K562 (cell line): ENCODE measurements at regions not wholly inside any gene's neighbourhood (a gene's known extent, or its start where the extent isn't known, plus 50 kb on each side); places are given as distances from the start of the nearest gene placed in this dataset.

Experiments
- ATAC-seq: fragments of 200-7000 bp; cut with Tn5 transposase; 3 replicates; pipeline ENCODE4 v1.9.1; 2020; ENCODE audit warnings: moderate library complexity
- BruUV-seq: library from RNA; stranded (reverse); fragments of 400-500 nt; replicated peaks from 2 replicates; lab custom pipeline; 2021; lab: Mats Ljungman, UMichigan
- CTCF ChIA-PET: fragments of 300-600 bp; formaldehyde crosslinking; extraction: SDS; loops from one replicate; lab custom pipeline; 2021; ENCODE audit warnings: low intra/inter-chr PET ratio; lab: Yijun Ruan, JAX
- POLR2A ChIA-PET: fragments of 300-600, 350-650 bp; sonication (Branson Sonifier 250); formaldehyde crosslinking; extraction: SDS; loops from one replicate; lab custom pipeline; 2021; ENCODE audit warnings: antibody characterized with exemption, inconsistent platforms; lab: Yijun Ruan, JAX
- DNase-seq, 4 experiments: peaks; one replicate each; pipeline versions ENCODE4 v3.0.0 to v3.0.0-alpha.2; 2011 to 2018; ENCODE audit warnings: low spot score in 3 of 4, mixed read lengths in 3 of 4; ENCODE audit errors: extremely low read depth in 1 of 4
- FAIRE-seq: peaks from 2 replicates; lab custom pipeline; 2011; peaks lifted over from hg19 to GRCh38; lab: Jason Lieb, UNC
- H2AFZ ChIP-seq: 2 replicates; pipeline ENCODE4 v1.6.0; 2011; ENCODE audit warnings: low read depth, low read length, control low read depth, inconsistent platforms
- H3K27ac ChIP-seq: fragments of 200-600 bp; 3 replicates; pipeline ENCODE4 v1.8.0; 2011; ENCODE audit warnings: low read depth, mild to moderate bottlenecking, control low read depth, inconsistent platforms, low read length, moderate library complexity, mixed read lengths; ENCODE audit errors: extremely low read depth
- H3K27me3 ChIP-seq, 2 experiments: fragments of 300-600 bp in 1 of 2; 2 replicates in 1 of 2; 3 replicates in 1 of 2; pipeline versions ENCODE4 v1.6.0 to v1.8.0; 2011; ENCODE audit warnings: inconsistent platforms in 2 of 2, low read length in 2 of 2, mild to moderate bottlenecking in 1 of 2, mixed read lengths in 1 of 2, moderate library complexity in 1 of 2; ENCODE audit not compliant: control insufficient read depth in 2 of 2, insufficient read depth in 2 of 2
- H3K36me3 ChIP-seq: fragments of 300-600 bp; 3 replicates; pipeline ENCODE4 v1.8.0; 2011; ENCODE audit warnings: mild to moderate bottlenecking, low read length, inconsistent platforms; ENCODE audit not compliant: control insufficient read depth, insufficient read depth
- H3K4me1 ChIP-seq, 2 experiments: fragments of 200-600 bp in 1 of 2; replicated peaks in 1 of 2; 2 replicates in 1 of 2; 3 replicates in 1 of 2; pipeline versions ENCODE4 v1.5.1 to v1.8.0; 2011; ENCODE audit warnings: inconsistent platforms in 2 of 2, low read length in 2 of 2, mild to moderate bottlenecking in 1 of 2, mixed read lengths in 1 of 2, moderate library complexity in 1 of 2; ENCODE audit not compliant: control insufficient read depth in 2 of 2, insufficient read depth in 2 of 2
- H3K4me2 ChIP-seq: 2 replicates; pipeline ENCODE4 v1.6.1; 2011; ENCODE audit warnings: low read length, control low read depth, inconsistent platforms, mixed read lengths; ENCODE audit not compliant: insufficient read depth
- H3K4me3 ChIP-seq: fragments of 200-600 bp; sonication (generic), shearing (Covaris generic); 2 replicates; pipeline ENCODE4 v1.5.1; 2016; ENCODE audit warnings: control low read depth, inconsistent platforms
- H3K79me2 ChIP-seq: fragments of 200-600 bp; 3 replicates; pipeline ENCODE4 v1.8.0; 2011; ENCODE audit warnings: low read length, inconsistent platforms; ENCODE audit not compliant: control insufficient read depth, insufficient read depth
- H3K9ac ChIP-seq, 2 experiments: 2 replicates each; pipeline versions ENCODE4 v1.6.0 to v1.6.1; 2011; ENCODE audit warnings: low read depth in 2 of 2, low read length in 2 of 2, control low read depth in 1 of 2, inconsistent platforms in 1 of 2, mild to moderate bottlenecking in 1 of 2, mixed read lengths in 1 of 2; ENCODE audit not compliant: insufficient read depth in 1 of 2
- H3K9me1 ChIP-seq: one replicate; pipeline ENCODE4 v1.6.0; 2011; ENCODE audit warnings: inconsistent platforms, mild to moderate bottlenecking, low read length, moderate library complexity; ENCODE audit not compliant: control insufficient read depth, insufficient read depth
- H3K9me3 ChIP-seq: replicated peaks from 2 replicates; pipeline ENCODE4 v1.5.1; 2011; ENCODE audit warnings: low read depth, low read length, inconsistent platforms; ENCODE audit not compliant: control insufficient read depth, insufficient read depth
- H4K20me1 ChIP-seq: replicated peaks from 2 replicates; pipeline ENCODE4 v1.6.1; 2011; ENCODE audit warnings: low read length, inconsistent platforms, mixed read lengths; ENCODE audit not compliant: control insufficient read depth, insufficient read depth
- E2F3 ChIP-seq: fragments of 250-450 bp; sonication (Bioruptor Pico); IDR thresholded peaks from 2 replicates; pipeline ENCODE4 v1.4.0; 2020; ENCODE audit warnings: mild to moderate bottlenecking
- NFXL1 ChIP-seq: fragments of 450-650 bp; formaldehyde crosslinking; IDR thresholded peaks from 2 replicates; pipeline ENCODE4 v1.4.0; 2021; ENCODE audit warnings: mild to moderate bottlenecking
- SMARCA5 ChIP-seq: fragments of 450-650 bp; IDR thresholded peaks from 2 replicates; pipeline ENCODE4 v1.6.1; 2016
- USF1 ChIP-seq: sonication (generic); formaldehyde crosslinking; IDR thresholded peaks from 2 replicates; pipeline ENCODE4 v1.9.0; 2022; ENCODE audit warnings: mild to moderate bottlenecking, missing genetic modification reagents
- YBX1 ChIP-seq: fragments of 450-650 bp; IDR thresholded peaks from 2 replicates; pipeline ENCODE4 v1.7.1; 2016; ENCODE audit warnings: mild to moderate bottlenecking
- ZNF134 ChIP-seq: fragments of 250-450 bp; sonication (Bioruptor Pico); conservative IDR thresholded peaks from 2 replicates; pipeline ENCODE4 v1.4.0; 2020
- WGBS: fragments of 100-300 bp; shearing (Covaris generic); methylation state at CpG from one replicate; pipeline ENCODE4 v1.1.6; 2016; ENCODE audit warnings: low coverage, mixed read lengths; ENCODE audit not compliant: insufficient coverage; ENCODE audit errors: missing lambda C conversion rate; 5-methylcytosine and 5-hydroxymethylcytosine counted together
- in situ Hi-C: fragments of 300-500 bp; cut with MboI; formaldehyde crosslinking; loops from 4 replicates; pipeline ENCODE4 v1.15.0; 2018; ENCODE audit warnings: inconsistent platforms, mixed read lengths
- intact Hi-C: fragments of 100-400 bp; cut with micrococcal nuclease; formaldehyde crosslinking; loops from 2 replicates; pipeline ENCODE4 v1.14.2; 2022
- TF ChIP-seq, protein P1 (sequence below), 2 experiments: fragments of 450-650 bp; IDR thresholded peaks; 2 replicates each; pipeline ENCODE4 v1.6.1; 2018; ENCODE audit warnings: mild to moderate bottlenecking in 2 of 2, low read depth in 1 of 2; ENCODE audit not compliant: partially characterized antibody in 2 of 2
- TF ChIP-seq, protein P2 (sequence below): sonication (generic); formaldehyde crosslinking; IDR thresholded peaks from 2 replicates; pipeline ENCODE4 v1.8.0; 2022; ENCODE audit warnings: missing genetic modification reagents, mild to moderate bottlenecking, borderline replicate concordance
- TF ChIP-seq, protein P3 (sequence below): fragments of 450-650 bp; formaldehyde crosslinking; IDR thresholded peaks from 2 replicates; pipeline ENCODE4 v1.4.0; 2020; ENCODE audit warnings: mild to moderate bottlenecking, moderate library complexity

- TF ChIP-seq, protein P1, sequence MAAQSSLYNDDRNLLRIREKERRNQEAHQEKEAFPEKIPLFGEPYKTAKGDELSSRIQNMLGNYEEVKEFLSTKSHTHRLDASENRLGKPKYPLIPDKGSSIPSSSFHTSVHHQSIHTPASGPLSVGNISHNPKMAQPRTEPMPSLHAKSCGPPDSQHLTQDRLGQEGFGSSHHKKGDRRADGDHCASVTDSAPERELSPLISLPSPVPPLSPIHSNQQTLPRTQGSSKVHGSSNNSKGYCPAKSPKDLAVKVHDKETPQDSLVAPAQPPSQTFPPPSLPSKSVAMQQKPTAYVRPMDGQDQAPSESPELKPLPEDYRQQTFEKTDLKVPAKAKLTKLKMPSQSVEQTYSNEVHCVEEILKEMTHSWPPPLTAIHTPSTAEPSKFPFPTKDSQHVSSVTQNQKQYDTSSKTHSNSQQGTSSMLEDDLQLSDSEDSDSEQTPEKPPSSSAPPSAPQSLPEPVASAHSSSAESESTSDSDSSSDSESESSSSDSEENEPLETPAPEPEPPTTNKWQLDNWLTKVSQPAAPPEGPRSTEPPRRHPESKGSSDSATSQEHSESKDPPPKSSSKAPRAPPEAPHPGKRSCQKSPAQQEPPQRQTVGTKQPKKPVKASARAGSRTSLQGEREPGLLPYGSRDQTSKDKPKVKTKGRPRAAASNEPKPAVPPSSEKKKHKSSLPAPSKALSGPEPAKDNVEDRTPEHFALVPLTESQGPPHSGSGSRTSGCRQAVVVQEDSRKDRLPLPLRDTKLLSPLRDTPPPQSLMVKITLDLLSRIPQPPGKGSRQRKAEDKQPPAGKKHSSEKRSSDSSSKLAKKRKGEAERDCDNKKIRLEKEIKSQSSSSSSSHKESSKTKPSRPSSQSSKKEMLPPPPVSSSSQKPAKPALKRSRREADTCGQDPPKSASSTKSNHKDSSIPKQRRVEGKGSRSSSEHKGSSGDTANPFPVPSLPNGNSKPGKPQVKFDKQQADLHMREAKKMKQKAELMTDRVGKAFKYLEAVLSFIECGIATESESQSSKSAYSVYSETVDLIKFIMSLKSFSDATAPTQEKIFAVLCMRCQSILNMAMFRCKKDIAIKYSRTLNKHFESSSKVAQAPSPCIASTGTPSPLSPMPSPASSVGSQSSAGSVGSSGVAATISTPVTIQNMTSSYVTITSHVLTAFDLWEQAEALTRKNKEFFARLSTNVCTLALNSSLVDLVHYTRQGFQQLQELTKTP (IDR thresholded peaks at IDR 0.05; ENCODE audit: low read depth in 1 of 2, partially characterized antibody in 2 of 2): no peak
Observed at GRCh38 chr13:64997438-64997837, 2232.7 kb downstream of the PCDH9 start (continued).

GRCh38 chr13:64993514-64994164 lies 2236.5 kb downstream of the PCDH9 start:
- no peak overlapping the region for H3K9ac ChIP-seq
- 0% methylated on average over 3 of the region's 4 CpGs for WGBS
- DNase-seq (no peak), ATAC-seq (no peak), FAIRE-seq (no peak)
- CTCF ChIA-PET: no interaction called here
- H3K27me3 ChIP-seq: no peaks in the 10 kb centered on the region
- H3K27ac ChIP-seq: no peak overlapping the region
- POLR2A ChIA-PET: interaction anchor here (0.7 kb wide), 1 partner anchor 1394 kb away, joined by 5 read pairs; no protein-coding TSS in a partner anchor
- no peak overlapping the region for H2AFZ ChIP-seq
- H3K9me3 ChIP-seq: no peaks in the 10 kb centered on the region
- H4K20me1 ChIP-seq: no peaks in the 10 kb centered on the region
- H3K4me3 ChIP-seq: no peak overlapping the region
- in situ Hi-C loops (no loop called here), intact Hi-C loops (no loop called here)
- H3K36me3 ChIP-seq: no peaks in the 10 kb centered on the region
- H3K4me2 ChIP-seq: no peak overlapping the region
- no peaks in the 10 kb centered on the region for H3K4me1 ChIP-seq
- no peaks in the 10 kb centered on the region for H3K79me2 ChIP-seq
- no TSS peak for BruUV-seq
- H3K9me1 ChIP-seq: no peaks in the 10 kb centered on the region
- TF ChIP-seq NFXL1 (no peak), E2F3 (no peak), YBX1 (no peak), SMARCA5 (no peak), USF1 (CRISPR knock-in tag) (no peak), ZNF134 (CRISPR knock-in tag) (no peak)
- TF ChIP-seq, protein P2, sequence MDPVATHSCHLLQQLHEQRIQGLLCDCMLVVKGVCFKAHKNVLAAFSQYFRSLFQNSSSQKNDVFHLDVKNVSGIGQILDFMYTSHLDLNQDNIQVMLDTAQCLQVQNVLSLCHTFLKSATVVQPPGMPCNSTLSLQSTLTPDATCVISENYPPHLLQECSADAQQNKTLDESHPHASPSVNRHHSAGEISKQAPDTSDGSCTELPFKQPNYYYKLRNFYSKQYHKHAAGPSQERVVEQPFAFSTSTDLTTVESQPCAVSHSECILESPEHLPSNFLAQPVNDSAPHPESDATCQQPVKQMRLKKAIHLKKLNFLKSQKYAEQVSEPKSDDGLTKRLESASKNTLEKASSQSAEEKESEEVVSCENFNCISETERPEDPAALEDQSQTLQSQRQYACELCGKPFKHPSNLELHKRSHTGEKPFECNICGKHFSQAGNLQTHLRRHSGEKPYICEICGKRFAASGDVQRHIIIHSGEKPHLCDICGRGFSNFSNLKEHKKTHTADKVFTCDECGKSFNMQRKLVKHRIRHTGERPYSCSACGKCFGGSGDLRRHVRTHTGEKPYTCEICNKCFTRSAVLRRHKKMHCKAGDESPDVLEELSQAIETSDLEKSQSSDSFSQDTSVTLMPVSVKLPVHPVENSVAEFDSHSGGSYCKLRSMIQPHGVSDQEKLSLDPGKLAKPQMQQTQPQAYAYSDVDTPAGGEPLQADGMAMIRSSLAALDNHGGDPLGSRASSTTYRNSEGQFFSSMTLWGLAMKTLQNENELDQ (CRISPR knock-in tag): no peak
- TF ChIP-seq, protein P3, sequence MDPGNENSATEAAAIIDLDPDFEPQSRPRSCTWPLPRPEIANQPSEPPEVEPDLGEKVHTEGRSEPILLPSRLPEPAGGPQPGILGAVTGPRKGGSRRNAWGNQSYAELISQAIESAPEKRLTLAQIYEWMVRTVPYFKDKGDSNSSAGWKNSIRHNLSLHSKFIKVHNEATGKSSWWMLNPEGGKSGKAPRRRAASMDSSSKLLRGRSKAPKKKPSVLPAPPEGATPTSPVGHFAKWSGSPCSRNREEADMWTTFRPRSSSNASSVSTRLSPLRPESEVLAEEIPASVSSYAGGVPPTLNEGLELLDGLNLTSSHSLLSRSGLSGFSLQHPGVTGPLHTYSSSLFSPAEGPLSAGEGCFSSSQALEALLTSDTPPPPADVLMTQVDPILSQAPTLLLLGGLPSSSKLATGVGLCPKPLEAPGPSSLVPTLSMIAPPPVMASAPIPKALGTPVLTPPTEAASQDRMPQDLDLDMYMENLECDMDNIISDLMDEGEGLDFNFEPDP (CRISPR knock-in tag): no peak
